HepG2 (cell line): ENCODE measurements at regions not wholly inside any gene's neighbourhood (a gene's known extent, or its start where the extent isn't known, plus 50 kb on each side); places are given as distances from the start of the nearest gene placed in this dataset.

Experiments
- ATAC-seq: fragments of 200-7000 bp; cut with Tn5 transposase; 3 replicates; pipeline ENCODE4 v1.9.1; 2020; ENCODE audit warnings: mild to moderate bottlenecking, moderate library complexity
- BruUV-seq: library from RNA; stranded (reverse); fragments of 400-500 nt; replicated peaks from 2 replicates; lab custom pipeline; 2021; lab: Mats Ljungman, UMichigan
- CTCF ChIA-PET: fragments of 300-600 bp; formaldehyde crosslinking; extraction: SDS; loops from one replicate; lab custom pipeline; 2021; ENCODE audit warnings: low total read pairs, inconsistent platforms, low intra/inter-chr PET ratio; lab: Yijun Ruan, JAX
- POLR2A ChIA-PET: fragments of 350-600 bp; sonication (Branson Sonifier 250); formaldehyde crosslinking; loops from one replicate; lab custom pipeline; 2020; ENCODE audit warnings: antibody characterized with exemption, inconsistent platforms; lab: Yijun Ruan, JAX
- DNase-seq: peaks from one replicate; pipeline ENCODE4 v3.0.0-alpha.2; 2015; ENCODE audit warnings: low spot score
- FAIRE-seq: peaks from 3 replicates; lab custom pipeline; 2011; peaks lifted over from hg19 to GRCh38; lab: Jason Lieb, UNC
- H2AFZ ChIP-seq: one replicate; pipeline ENCODE4 v1.6.1; 2011; ENCODE audit warnings: low read length, inconsistent platforms
- H3K27ac ChIP-seq: fragments of 300-600 bp; 3 replicates; pipeline ENCODE4 v1.8.0; 2011; ENCODE audit warnings: mixed run types, mild to moderate bottlenecking, mixed read lengths, low read length, inconsistent platforms; ENCODE audit not compliant: insufficient read depth; ENCODE audit errors: extremely low read length
- H3K27me3 ChIP-seq, 2 experiments: fragments of 200-600 bp in 1 of 2; 2 replicates in 1 of 2; 3 replicates in 1 of 2; pipeline versions ENCODE4 v1.6.0 to v1.8.0; 2011; ENCODE audit warnings: low read length in 2 of 2, mild to moderate bottlenecking in 2 of 2, moderate library complexity in 2 of 2, inconsistent platforms in 1 of 2; ENCODE audit not compliant: insufficient read depth in 2 of 2, control insufficient read depth in 1 of 2
- H3K36me3 ChIP-seq, 2 experiments: fragments of 200-600 bp in 1 of 2; replicated peaks in 1 of 2; 2 replicates in 1 of 2; 3 replicates in 1 of 2; pipeline versions ENCODE4 v1.5.1 to v1.8.0; 2011; ENCODE audit warnings: low read length in 2 of 2, inconsistent platforms in 1 of 2; ENCODE audit not compliant: insufficient read depth in 2 of 2, control insufficient read depth in 1 of 2
- H3K4me1 ChIP-seq: 2 replicates; pipeline ENCODE4 v1.5.1; 2012; ENCODE audit warnings: low read length, inconsistent platforms; ENCODE audit not compliant: insufficient read depth
- H3K4me2 ChIP-seq: 2 replicates; pipeline ENCODE4 v1.6.0; 2011; ENCODE audit warnings: low read depth, low read length, inconsistent platforms
- H3K4me3 ChIP-seq, 3 experiments: fragments of 200-600 bp in 1 of 3; sonication (generic), shearing (Covaris generic) in 1 of 3; replicated peaks in 1 of 3; 2 replicates each; pipeline ENCODE4 v1.5.1; 2011 to 2016; ENCODE audit warnings: low read length in 3 of 3, inconsistent platforms in 2 of 3, low read depth in 2 of 3, mild to moderate bottlenecking in 2 of 3, control low read depth in 1 of 3, mixed read lengths in 1 of 3; ENCODE audit not compliant: insufficient read depth in 1 of 3
- H3K79me2 ChIP-seq: one replicate; pipeline ENCODE4 v1.6.1; 2011; ENCODE audit warnings: low read length, inconsistent platforms; ENCODE audit not compliant: insufficient read depth
- H3K9ac ChIP-seq: 2 replicates; pipeline ENCODE4 v1.6.0; 2011; ENCODE audit warnings: mild to moderate bottlenecking, low read depth, low read length, inconsistent platforms; ENCODE audit not compliant: insufficient read depth
- H3K9me3 ChIP-seq: 2 replicates; pipeline ENCODE4 v1.5.1; 2012; ENCODE audit warnings: mild to moderate bottlenecking, low read length
- H4K20me1 ChIP-seq: 2 replicates; pipeline ENCODE4 v1.6.0; 2011; ENCODE audit warnings: inconsistent platforms, mild to moderate bottlenecking, low read length, moderate library complexity; ENCODE audit not compliant: insufficient read depth
- FOXM1 ChIP-seq: sonication (generic); formaldehyde crosslinking; IDR thresholded peaks from 2 replicates; pipeline ENCODE4 v1.5.0; 2020; ENCODE audit warnings: missing genetic modification reagents
- HNRNPH1 ChIP-seq: fragments of 200-400 bp; formaldehyde crosslinking; optimal IDR thresholded peaks from 2 replicates; pipeline ENCODE3; 2017; ENCODE audit warnings: mild to moderate bottlenecking, low read depth, low read length
- IKZF1 ChIP-seq: fragments of 450-650 bp; IDR thresholded peaks from 2 replicates; pipeline ENCODE4 v1.7.1; 2016
- KDM4B ChIP-seq: sonication (generic); formaldehyde crosslinking; IDR thresholded peaks from 2 replicates; pipeline ENCODE4 v1.4.0; 2020; ENCODE audit warnings: missing genetic modification reagents
- KLF15 ChIP-seq: sonication (generic); formaldehyde crosslinking; IDR thresholded peaks from 2 replicates; pipeline ENCODE4 v1.8.1; 2023; ENCODE audit warnings: borderline replicate concordance, mild to moderate bottlenecking, inconsistent platforms, missing genetic modification reagents, mixed read lengths
- TCF7L2 ChIP-seq: IDR thresholded peaks from 2 replicates; pipeline ENCODE4 v1.6.1; 2011; ENCODE audit warnings: mild to moderate bottlenecking, low read depth, low read length, moderate library complexity
- ZNF251 ChIP-seq: sonication (generic); formaldehyde crosslinking; IDR thresholded peaks from 2 replicates; pipeline ENCODE4 v1.9.0; 2021; ENCODE audit warnings: mild to moderate bottlenecking, missing genetic modification reagents
- ZNF550 ChIP-seq: sonication (generic); formaldehyde crosslinking; IDR thresholded peaks from 2 replicates; pipeline ENCODE4 v1.4.0; 2020; ENCODE audit warnings: mild to moderate bottlenecking, missing genetic modification reagents, borderline replicate concordance
- ZNF703 ChIP-seq: sonication (generic); formaldehyde crosslinking; IDR thresholded peaks from 2 replicates; pipeline ENCODE4 v1.5.1; 2020; ENCODE audit warnings: missing genetic modification reagents, mild to moderate bottlenecking, moderate library complexity, borderline replicate concordance
- WGBS: methylation state at CpG from one replicate; pipeline ENCODE4 v1.1.6; 2017; ENCODE audit warnings: low lambda C conversion rate; 5-methylcytosine and 5-hydroxymethylcytosine counted together
- in situ Hi-C: cut with HindIII; loops from 2 replicates; pipeline ENCODE4 v1.10.0; 2017; ENCODE audit warnings: low pct_unique_long_range_greater_than_20kb; ENCODE audit not compliant: extremely low pct_ligation_motif_present
- intact Hi-C: fragments of 100-400 bp; cut with micrococcal nuclease; formaldehyde crosslinking; loops from one replicate; pipeline ENCODE4 v1.10.0; 2022; ENCODE audit not compliant: unreplicated experiment
- TF ChIP-seq, protein P1 (sequence below): sonication (generic); formaldehyde crosslinking; conservative IDR thresholded peaks from 2 replicates; pipeline ENCODE4 v1.8.0; 2022; ENCODE audit warnings: missing genetic modification reagents
- TF ChIP-seq, protein P2 (sequence below): sonication (generic); formaldehyde crosslinking; IDR thresholded peaks from 2 replicates; pipeline ENCODE4 v1.8.0; 2022; ENCODE audit warnings: mild to moderate bottlenecking, missing genetic modification reagents; ENCODE audit not compliant: insufficient replicate concordance
- TF ChIP-seq, protein P3 (sequence below): conservative IDR thresholded peaks from 2 replicates; pipeline ENCODE4 v1.6.1; 2018; ENCODE audit warnings: missing genetic modification reagents
- TF ChIP-seq, protein P4 (sequence below): sonication (generic); formaldehyde crosslinking; IDR thresholded peaks from 2 replicates; pipeline ENCODE4 v1.5.0; 2020; ENCODE audit warnings: mild to moderate bottlenecking, missing genetic modification reagents, borderline replicate concordance
- TF ChIP-seq, protein P5 (sequence below): IDR thresholded peaks from 2 replicates; pipeline ENCODE4 v1.4.0; 2020; ENCODE audit warnings: mild to moderate bottlenecking, missing genetic modification reagents

DNA sequence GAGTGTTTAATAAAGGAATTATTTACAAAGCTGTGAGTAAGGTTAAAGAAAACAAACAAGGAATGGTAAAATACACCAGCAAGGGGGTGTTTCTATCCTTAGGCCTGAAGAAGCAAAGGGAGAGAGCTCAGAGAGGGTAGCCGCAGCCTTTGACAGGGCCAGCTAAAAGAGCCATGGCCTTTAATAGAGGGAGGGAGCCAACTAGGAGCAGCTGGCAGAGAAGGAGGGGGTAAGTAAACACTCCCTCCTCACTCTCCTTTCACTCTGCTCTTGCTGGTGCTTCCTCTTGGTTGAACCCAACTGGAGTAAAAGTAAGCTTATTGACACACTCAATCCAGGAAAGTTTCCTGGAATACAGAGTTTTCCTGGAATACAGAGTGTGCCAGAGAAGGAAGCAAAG lies 87.5 kb downstream of the CH25H start (continued):
- TF ChIP-seq, protein P1, sequence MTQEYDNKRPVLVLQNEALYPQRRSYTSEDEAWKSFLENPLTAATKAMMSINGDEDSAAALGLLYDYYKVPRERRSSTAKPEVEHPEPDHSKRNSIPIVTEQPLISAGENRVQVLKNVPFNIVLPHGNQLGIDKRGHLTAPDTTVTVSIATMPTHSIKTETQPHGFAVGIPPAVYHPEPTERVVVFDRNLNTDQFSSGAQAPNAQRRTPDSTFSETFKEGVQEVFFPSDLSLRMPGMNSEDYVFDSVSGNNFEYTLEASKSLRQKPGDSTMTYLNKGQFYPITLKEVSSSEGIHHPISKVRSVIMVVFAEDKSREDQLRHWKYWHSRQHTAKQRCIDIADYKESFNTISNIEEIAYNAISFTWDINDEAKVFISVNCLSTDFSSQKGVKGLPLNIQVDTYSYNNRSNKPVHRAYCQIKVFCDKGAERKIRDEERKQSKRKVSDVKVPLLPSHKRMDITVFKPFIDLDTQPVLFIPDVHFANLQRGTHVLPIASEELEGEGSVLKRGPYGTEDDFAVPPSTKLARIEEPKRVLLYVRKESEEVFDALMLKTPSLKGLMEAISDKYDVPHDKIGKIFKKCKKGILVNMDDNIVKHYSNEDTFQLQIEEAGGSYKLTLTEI: no peak
- TF ChIP-seq IKZF1: no peak
- no peak for TF ChIP-seq ZNF703 (CRISPR knock-in tag)
- TF ChIP-seq, protein P2, sequence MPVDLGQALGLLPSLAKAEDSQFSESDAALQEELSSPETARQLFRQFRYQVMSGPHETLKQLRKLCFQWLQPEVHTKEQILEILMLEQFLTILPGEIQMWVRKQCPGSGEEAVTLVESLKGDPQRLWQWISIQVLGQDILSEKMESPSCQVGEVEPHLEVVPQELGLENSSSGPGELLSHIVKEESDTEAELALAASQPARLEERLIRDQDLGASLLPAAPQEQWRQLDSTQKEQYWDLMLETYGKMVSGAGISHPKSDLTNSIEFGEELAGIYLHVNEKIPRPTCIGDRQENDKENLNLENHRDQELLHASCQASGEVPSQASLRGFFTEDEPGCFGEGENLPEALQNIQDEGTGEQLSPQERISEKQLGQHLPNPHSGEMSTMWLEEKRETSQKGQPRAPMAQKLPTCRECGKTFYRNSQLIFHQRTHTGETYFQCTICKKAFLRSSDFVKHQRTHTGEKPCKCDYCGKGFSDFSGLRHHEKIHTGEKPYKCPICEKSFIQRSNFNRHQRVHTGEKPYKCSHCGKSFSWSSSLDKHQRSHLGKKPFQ: no peak
- TF ChIP-seq, protein P3, sequence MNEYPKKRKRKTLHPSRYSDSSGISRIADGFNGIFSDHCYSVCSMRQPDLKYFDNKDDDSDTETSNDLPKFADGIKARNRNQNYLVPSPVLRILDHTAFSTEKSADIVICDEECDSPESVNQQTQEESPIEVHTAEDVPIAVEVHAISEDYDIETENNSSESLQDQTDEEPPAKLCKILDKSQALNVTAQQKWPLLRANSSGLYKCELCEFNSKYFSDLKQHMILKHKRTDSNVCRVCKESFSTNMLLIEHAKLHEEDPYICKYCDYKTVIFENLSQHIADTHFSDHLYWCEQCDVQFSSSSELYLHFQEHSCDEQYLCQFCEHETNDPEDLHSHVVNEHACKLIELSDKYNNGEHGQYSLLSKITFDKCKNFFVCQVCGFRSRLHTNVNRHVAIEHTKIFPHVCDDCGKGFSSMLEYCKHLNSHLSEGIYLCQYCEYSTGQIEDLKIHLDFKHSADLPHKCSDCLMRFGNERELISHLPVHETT: no peak
- no peak for TF ChIP-seq ZNF550 (CRISPR knock-in tag)
- TF ChIP-seq HNRNPH1: no peak
- no peak for TF ChIP-seq TCF7L2
- TF ChIP-seq, all 625 proteins: peak for 0

DNA sequence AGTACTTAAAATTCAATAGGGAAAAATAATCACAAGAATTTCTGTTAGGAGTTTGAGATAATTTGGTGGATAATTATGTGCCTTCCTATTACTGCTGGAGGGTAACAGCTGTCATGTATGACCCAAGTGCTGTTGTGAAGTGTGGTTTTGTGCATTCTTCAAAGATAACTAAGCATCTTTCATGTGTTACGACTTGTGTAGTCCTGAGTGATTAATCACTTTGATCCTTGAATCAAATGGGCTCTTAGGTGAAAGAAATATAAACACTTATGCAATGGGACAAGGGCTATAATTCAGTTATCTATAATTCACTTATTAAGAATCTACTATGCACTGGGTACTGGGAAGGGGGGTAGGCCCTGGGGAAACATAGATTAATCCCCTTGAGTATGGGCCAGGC lies 89.0 kb downstream of the CH25H start:
- Histone ChIP-seq H3K4me1 (no peaks in the 10 kb centered on the region), H3K4me2 (no peak overlapping the region), H3K79me2 (no peaks in the 10 kb centered on the region), H4K20me1 (no peaks in the 10 kb centered on the region), H3K36me3 (no peaks in the 10 kb centered on the region), H2AFZ (no peak overlapping the region), H3K27me3 (no peaks in the 10 kb centered on the region), H3K4me3 (no peak overlapping the region), H3K9me3 (no peaks in the 10 kb centered on the region), H3K9ac (no peak overlapping the region), H3K27ac (no peak overlapping the region)
- intact Hi-C loops (no loop called here), in situ Hi-C loops (no loop called here)
- 0% methylated on average over 1 of the region's 1 CpG for WGBS
- FAIRE-seq (no peak), DNase-seq (no peak), ATAC-seq (no peak)
- BruUV-seq: no TSS peak
- TF ChIP-seq KDM4B (CRISPR knock-in tag): no peak
- TF ChIP-seq, protein P4, sequence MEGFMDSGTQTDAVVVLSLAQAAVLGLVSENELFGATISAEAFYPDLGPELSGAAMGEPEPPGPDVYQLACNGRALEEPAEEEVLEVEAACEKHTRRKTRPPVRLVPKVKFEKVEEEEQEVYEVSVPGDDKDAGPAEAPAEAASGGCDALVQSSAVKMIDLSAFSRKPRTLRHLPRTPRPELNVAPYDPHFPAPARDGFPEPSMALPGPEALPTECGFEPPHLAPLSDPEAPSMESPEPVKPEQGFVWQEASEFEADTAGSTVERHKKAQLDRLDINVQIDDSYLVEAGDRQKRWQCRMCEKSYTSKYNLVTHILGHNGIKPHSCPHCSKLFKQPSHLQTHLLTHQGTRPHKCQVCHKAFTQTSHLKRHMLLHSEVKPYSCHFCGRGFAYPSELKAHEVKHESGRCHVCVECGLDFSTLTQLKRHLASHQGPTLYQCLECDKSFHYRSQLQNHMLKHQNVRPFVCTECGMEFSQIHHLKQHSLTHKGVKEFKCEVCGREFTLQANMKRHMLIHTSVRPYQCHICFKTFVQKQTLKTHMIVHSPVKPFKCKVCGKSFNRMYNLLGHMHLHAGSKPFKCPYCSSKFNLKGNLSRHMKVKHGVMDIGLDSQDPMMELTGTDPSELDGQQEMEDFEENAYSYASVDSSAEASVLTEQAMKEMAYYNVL (CRISPR knock-in tag): no peak
- no peak for TF ChIP-seq FOXM1 (CRISPR knock-in tag)
- TF ChIP-seq, protein P5, sequence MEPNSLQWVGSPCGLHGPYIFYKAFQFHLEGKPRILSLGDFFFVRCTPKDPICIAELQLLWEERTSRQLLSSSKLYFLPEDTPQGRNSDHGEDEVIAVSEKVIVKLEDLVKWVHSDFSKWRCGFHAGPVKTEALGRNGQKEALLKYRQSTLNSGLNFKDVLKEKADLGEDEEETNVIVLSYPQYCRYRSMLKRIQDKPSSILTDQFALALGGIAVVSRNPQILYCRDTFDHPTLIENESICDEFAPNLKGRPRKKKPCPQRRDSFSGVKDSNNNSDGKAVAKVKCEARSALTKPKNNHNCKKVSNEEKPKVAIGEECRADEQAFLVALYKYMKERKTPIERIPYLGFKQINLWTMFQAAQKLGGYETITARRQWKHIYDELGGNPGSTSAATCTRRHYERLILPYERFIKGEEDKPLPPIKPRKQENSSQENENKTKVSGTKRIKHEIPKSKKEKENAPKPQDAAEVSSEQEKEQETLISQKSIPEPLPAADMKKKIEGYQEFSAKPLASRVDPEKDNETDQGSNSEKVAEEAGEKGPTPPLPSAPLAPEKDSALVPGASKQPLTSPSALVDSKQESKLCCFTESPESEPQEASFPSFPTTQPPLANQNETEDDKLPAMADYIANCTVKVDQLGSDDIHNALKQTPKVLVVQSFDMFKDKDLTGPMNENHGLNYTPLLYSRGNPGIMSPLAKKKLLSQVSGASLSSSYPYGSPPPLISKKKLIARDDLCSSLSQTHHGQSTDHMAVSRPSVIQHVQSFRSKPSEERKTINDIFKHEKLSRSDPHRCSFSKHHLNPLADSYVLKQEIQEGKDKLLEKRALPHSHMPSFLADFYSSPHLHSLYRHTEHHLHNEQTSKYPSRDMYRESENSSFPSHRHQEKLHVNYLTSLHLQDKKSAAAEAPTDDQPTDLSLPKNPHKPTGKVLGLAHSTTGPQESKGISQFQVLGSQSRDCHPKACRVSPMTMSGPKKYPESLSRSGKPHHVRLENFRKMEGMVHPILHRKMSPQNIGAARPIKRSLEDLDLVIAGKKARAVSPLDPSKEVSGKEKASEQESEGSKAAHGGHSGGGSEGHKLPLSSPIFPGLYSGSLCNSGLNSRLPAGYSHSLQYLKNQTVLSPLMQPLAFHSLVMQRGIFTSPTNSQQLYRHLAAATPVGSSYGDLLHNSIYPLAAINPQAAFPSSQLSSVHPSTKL (CRISPR knock-in tag): no peak
- TF ChIP-seq KLF15 (CRISPR knock-in tag): no peak
- no peak for TF ChIP-seq ZNF251 (CRISPR knock-in tag)
- ChIA-PET POLR2A (no interaction called here), CTCF (no interaction called here)
